SK-N-SH treated with all-trans-retinoic acid at 6 μM for 48 hours (cell line): ENCODE measurements at regions not wholly inside any gene's neighbourhood (a gene's known extent, or its start where the extent isn't known, plus 50 kb on each side); places are given as distances from the start of the nearest gene placed in this dataset.

Experiments
- ATAC-seq: fragments of 200-7000 bp; cut with Tn5 transposase; 3 replicates; pipeline ENCODE4 v1.9.1; 2020; ENCODE audit warnings: mild to moderate bottlenecking, moderate library complexity
- BACH2 ChIP-seq: fragments of 250-450 bp; sonication (Bioruptor Pico); IDR thresholded peaks from 2 replicates; pipeline ENCODE4 v1.9.0; 2021; ENCODE audit warnings: mild to moderate bottlenecking, borderline replicate concordance
- CREB5 ChIP-seq: fragments of 250-450 bp; sonication (Bioruptor Pico); IDR thresholded peaks from 2 replicates; pipeline ENCODE4 v1.5.1; 2020; ENCODE audit warnings: low read depth, mild to moderate bottlenecking, moderate library complexity
- CSDC2 ChIP-seq: fragments of 250-450 bp; sonication (Bioruptor Pico); IDR thresholded peaks from 2 replicates; pipeline ENCODE4 v1.5.0; 2020; ENCODE audit warnings: mild to moderate bottlenecking, moderate library complexity
- ESRRG ChIP-seq: fragments of 250-450 bp; sonication (Bioruptor Pico); IDR thresholded peaks from 2 replicates; pipeline ENCODE4 v1.6.1; 2021; ENCODE audit warnings: mild to moderate bottlenecking
- GLIS3 ChIP-seq: fragments of 250-450 bp; sonication (Bioruptor Pico); IDR thresholded peaks from 2 replicates; pipeline ENCODE4 v1.5.0; 2020; ENCODE audit warnings: mild to moderate bottlenecking, moderate library complexity
- ISL1 ChIP-seq: fragments of 250-450 bp; sonication (Bioruptor Pico); IDR thresholded peaks from 2 replicates; pipeline ENCODE4 v2.1.2; 2022; ENCODE audit warnings: mild to moderate bottlenecking, moderate library complexity
- OSR1 ChIP-seq: fragments of 250-450 bp; sonication (Bioruptor Pico); IDR thresholded peaks from 2 replicates; pipeline ENCODE4 v1.8.0; 2022; ENCODE audit warnings: moderate library complexity, mild to moderate bottlenecking, inconsistent platforms
- POU6F1 ChIP-seq: fragments of 250-450 bp; sonication (Bioruptor Pico); IDR thresholded peaks from 2 replicates; pipeline ENCODE4 v1.8.0; 2021; ENCODE audit warnings: low read depth, mild to moderate bottlenecking, moderate library complexity, borderline replicate concordance
- PPARA ChIP-seq: fragments of 250-450 bp; sonication (Bioruptor Pico); IDR thresholded peaks from 2 replicates; pipeline ENCODE4 v1.5.0; 2020; ENCODE audit warnings: mild to moderate bottlenecking, borderline replicate concordance
- RARB ChIP-seq: fragments of 250-450 bp; sonication (Bioruptor Pico); IDR thresholded peaks from 2 replicates; pipeline ENCODE4 v1.8.0; 2021; ENCODE audit warnings: mild to moderate bottlenecking, moderate library complexity
- SNAI2 ChIP-seq: fragments of 250-450 bp; sonication (Bioruptor Pico); IDR thresholded peaks from 2 replicates; pipeline ENCODE4 v1.5.0; 2020; ENCODE audit warnings: mild to moderate bottlenecking, moderate library complexity
- TCF4 ChIP-seq: fragments of 250-450 bp; sonication (Bioruptor Pico); IDR thresholded peaks from 2 replicates; pipeline ENCODE4 v1.8.0; 2021; ENCODE audit warnings: mild to moderate bottlenecking, moderate library complexity, borderline replicate concordance
- TOX ChIP-seq: fragments of 250-450 bp; sonication (Bioruptor Pico); IDR thresholded peaks from 2 replicates; pipeline ENCODE4 v1.8.0; 2021; ENCODE audit warnings: mild to moderate bottlenecking, moderate library complexity, borderline replicate concordance
- ZC3H10 ChIP-seq: fragments of 250-450 bp; sonication (Bioruptor Pico); IDR thresholded peaks from 2 replicates; pipeline ENCODE4 v1.5.1; 2021; ENCODE audit warnings: mild to moderate bottlenecking, moderate library complexity
- ZFP3 ChIP-seq: fragments of 250-450 bp; sonication (Bioruptor Pico); IDR thresholded peaks from 2 replicates; pipeline ENCODE4 v1.5.0; 2020; ENCODE audit warnings: mild to moderate bottlenecking, moderate library complexity
- ZFP30 ChIP-seq: fragments of 450-650 bp; formaldehyde crosslinking; IDR thresholded peaks from 2 replicates; pipeline ENCODE4 v1.5.0; 2022; ENCODE audit warnings: mild to moderate bottlenecking, moderate library complexity
- ZNF70 ChIP-seq: fragments of 450-650 bp; formaldehyde crosslinking; IDR thresholded peaks from 2 replicates; pipeline ENCODE4 v1.5.0; 2020; ENCODE audit warnings: mild to moderate bottlenecking, moderate library complexity
- ZNF8 ChIP-seq: fragments of 450-650 bp; formaldehyde crosslinking; IDR thresholded peaks from 2 replicates; pipeline ENCODE4 v1.5.0; 2020; ENCODE audit warnings: mild to moderate bottlenecking, moderate library complexity
- TF ChIP-seq, protein P1 (sequence below): fragments of 250-450 bp; sonication (Bioruptor Pico); IDR thresholded peaks from 2 replicates; pipeline ENCODE4 v1.8.0; 2020; ENCODE audit warnings: mild to moderate bottlenecking, moderate library complexity, borderline replicate concordance
- TF ChIP-seq, protein P2 (sequence below): fragments of 250-450 bp; sonication (Bioruptor Pico); IDR thresholded peaks from 2 replicates; pipeline ENCODE4 v1.5.0; 2020; ENCODE audit warnings: mild to moderate bottlenecking, moderate library complexity

DNA sequence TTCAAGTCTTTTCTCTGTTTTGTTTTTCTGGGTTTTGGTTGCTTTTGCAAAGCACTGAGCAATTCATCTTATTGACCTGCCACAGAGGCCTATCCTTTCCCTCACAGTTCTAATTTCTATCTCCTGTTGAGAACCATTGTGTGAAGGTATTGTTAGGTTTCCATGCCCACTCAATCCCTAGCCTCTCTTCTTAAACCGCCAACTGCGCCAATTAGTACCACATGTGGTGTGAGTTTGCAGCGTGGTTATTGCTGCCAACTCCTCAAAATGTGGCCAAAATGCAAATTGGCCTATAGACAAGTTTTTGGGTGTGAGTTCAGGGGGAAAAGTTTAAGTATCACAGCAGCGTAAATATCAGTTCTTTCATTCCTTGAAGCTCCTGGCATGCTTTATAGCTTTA lies 232.6 kb downstream of the FLRT2 start:
- TF ChIP-seq SNAI2 (CRISPR knock-in tag) (no peak), ZNF8 (CRISPR knock-in tag) (no peak), BACH2 (CRISPR knock-in tag) (no peak), RARB (CRISPR knock-in tag) (no peak), ESRRG (CRISPR knock-in tag) (no peak), ZC3H10 (CRISPR knock-in tag) (no peak), TOX (CRISPR knock-in tag) (no peak), ISL1 (no peak), PPARA (CRISPR knock-in tag) (no peak), ZFP3 (CRISPR knock-in tag) (no peak)
- TF ChIP-seq, protein P1, sequence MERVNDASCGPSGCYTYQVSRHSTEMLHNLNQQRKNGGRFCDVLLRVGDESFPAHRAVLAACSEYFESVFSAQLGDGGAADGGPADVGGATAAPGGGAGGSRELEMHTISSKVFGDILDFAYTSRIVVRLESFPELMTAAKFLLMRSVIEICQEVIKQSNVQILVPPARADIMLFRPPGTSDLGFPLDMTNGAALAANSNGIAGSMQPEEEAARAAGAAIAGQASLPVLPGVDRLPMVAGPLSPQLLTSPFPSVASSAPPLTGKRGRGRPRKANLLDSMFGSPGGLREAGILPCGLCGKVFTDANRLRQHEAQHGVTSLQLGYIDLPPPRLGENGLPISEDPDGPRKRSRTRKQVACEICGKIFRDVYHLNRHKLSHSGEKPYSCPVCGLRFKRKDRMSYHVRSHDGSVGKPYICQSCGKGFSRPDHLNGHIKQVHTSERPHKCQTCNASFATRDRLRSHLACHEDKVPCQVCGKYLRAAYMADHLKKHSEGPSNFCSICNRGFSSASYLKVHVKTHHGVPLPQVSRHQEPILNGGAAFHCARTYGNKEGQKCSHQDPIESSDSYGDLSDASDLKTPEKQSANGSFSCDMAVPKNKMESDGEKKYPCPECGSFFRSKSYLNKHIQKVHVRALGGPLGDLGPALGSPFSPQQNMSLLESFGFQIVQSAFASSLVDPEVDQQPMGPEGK (CRISPR knock-in tag) = no peak
- TF ChIP-seq, all 23 proteins: peak for 0
- no peak for ATAC-seq

- no peak for TF ChIP-seq OSR1 (CRISPR knock-in tag)
- no peak for TF ChIP-seq ZNF70 (CRISPR knock-in tag)
- no peak for TF ChIP-seq PPARA (CRISPR knock-in tag)
- TF ChIP-seq CREB5 (CRISPR knock-in tag) = no peak
- TF ChIP-seq ZC3H10 (CRISPR knock-in tag) = no peak
- no peak for TF ChIP-seq SNAI2 (CRISPR knock-in tag)
- no peak for TF ChIP-seq TCF4 (CRISPR knock-in tag)
- TF ChIP-seq ZFP30 (CRISPR knock-in tag) = no peak
- no peak for ATAC-seq
Observed at GRCh38 chr14:85752175-85752574, 222.2 kb downstream of the FLRT2 start.

GRCh38 chr14:85744573-85744972 lies 214.6 kb downstream of the FLRT2 start:
- TF ChIP-seq BACH2 (CRISPR knock-in tag) (no peak), GLIS3 (no peak)
- no peak for ATAC-seq

DNA sequence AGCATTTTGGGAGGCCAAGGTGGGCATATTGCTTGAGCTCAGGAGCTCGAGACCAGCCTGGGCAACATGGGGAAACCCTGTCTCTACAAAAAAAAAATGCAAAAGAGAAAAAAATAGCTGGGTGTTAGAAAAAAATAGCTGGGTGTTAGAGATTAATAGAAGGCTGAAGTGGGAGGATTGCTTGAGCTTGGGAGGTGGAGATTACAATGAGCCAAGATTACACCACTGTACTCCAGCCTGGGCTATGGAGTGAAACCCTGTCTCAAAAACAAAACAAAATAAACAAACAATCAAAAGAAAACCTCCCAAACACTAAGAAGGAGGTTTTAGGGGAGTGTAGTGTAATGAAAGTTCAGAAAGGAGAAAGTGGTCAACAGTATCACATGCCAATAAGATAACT lies 202.1 kb downstream of the FLRT2 start:
- TF ChIP-seq POU6F1 (no peak), TOX (CRISPR knock-in tag) (no peak), ESRRG (CRISPR knock-in tag) (no peak), PPARA (CRISPR knock-in tag) (no peak), ZC3H10 (CRISPR knock-in tag) (no peak), BACH2 (CRISPR knock-in tag) (no peak), CSDC2 (no peak), CREB5 (CRISPR knock-in tag) (no peak), TCF4 (CRISPR knock-in tag) (no peak)
- TF ChIP-seq, protein P2, sequence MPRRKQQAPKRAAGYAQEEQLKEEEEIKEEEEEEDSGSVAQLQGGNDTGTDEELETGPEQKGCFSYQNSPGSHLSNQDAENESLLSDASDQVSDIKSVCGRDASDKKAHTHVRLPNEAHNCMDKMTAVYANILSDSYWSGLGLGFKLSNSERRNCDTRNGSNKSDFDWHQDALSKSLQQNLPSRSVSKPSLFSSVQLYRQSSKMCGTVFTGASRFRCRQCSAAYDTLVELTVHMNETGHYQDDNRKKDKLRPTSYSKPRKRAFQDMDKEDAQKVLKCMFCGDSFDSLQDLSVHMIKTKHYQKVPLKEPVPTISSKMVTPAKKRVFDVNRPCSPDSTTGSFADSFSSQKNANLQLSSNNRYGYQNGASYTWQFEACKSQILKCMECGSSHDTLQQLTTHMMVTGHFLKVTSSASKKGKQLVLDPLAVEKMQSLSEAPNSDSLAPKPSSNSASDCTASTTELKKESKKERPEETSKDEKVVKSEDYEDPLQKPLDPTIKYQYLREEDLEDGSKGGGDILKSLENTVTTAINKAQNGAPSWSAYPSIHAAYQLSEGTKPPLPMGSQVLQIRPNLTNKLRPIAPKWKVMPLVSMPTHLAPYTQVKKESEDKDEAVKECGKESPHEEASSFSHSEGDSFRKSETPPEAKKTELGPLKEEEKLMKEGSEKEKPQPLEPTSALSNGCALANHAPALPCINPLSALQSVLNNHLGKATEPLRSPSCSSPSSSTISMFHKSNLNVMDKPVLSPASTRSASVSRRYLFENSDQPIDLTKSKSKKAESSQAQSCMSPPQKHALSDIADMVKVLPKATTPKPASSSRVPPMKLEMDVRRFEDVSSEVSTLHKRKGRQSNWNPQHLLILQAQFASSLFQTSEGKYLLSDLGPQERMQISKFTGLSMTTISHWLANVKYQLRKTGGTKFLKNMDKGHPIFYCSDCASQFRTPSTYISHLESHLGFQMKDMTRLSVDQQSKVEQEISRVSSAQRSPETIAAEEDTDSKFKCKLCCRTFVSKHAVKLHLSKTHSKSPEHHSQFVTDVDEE (CRISPR knock-in tag) = no peak
- TF ChIP-seq, all 23 proteins: peak for 0
- ATAC-seq = no peak
